IgD-negative memory B cell (primary cell): ENCODE measurements at regions not wholly inside any gene's neighbourhood (a gene's known extent, or its start where the extent isn't known, plus 50 kb on each side); places are given as distances from the start of the nearest gene placed in this dataset.
"Not testable (repeated sequence)": the region's sequence is repeated elsewhere in the genome, so short reads cannot be mapped to it uniquely, and the experiment has no call there.

Experiments used
- H3K27ac Mint-ChIP-seq, 3 donors: one replicate each; pipeline ENCODE4 v1.8.0; 2020 to 2022; ENCODE audit warnings: mild to moderate bottlenecking in 3 of 3, mixed read lengths in 3 of 3, moderate library complexity in 1 of 3
- H3K27me3 Mint-ChIP-seq: one replicate; pipeline ENCODE4 v1.8.0; 2021; ENCODE audit warnings: mixed read lengths
- H3K36me3 Mint-ChIP-seq: one replicate; pipeline ENCODE4 v1.8.0; 2020; ENCODE audit warnings: mild to moderate bottlenecking, mixed read lengths
- H3K4me1 Mint-ChIP-seq, 3 donors: one replicate each; pipeline ENCODE4 v1.8.0; 2020 to 2022; ENCODE audit warnings: mixed read lengths in 3 of 3, mild to moderate bottlenecking in 1 of 3
- H3K4me3 Mint-ChIP-seq, 4 donors: one replicate each; pipeline ENCODE4 v1.8.0; 2020 to 2022; ENCODE audit warnings: mild to moderate bottlenecking in 4 of 4, mixed read lengths in 4 of 4, moderate library complexity in 3 of 4
- H3K9me3 Mint-ChIP-seq, 3 donors: one replicate each; pipeline ENCODE4 v1.8.0; 2020 to 2021; ENCODE audit warnings: mixed read lengths in 3 of 3, mild to moderate bottlenecking in 1 of 3

- Mint-ChIP-seq H3K9me3 (peaks cover 0 to 13% (median 0%) of the 10 kb centered on the region in 3 donors), H3K27ac (no peak overlapping the region), H3K27me3 (no peaks in the 10 kb centered on the region), H3K36me3 (no peaks in the 10 kb centered on the region), H3K4me3 (no peak overlapping the region), H3K4me1 (no peaks in the 10 kb centered on the region)
Observed at GRCh38 chr14:82999802-83000201, 1466.1 kb upstream of the SEL1L start.

GRCh38 chr14:83004456-83005006 lies 1470.9 kb upstream of the SEL1L start:
- no peak overlapping the region for H3K4me3 Mint-ChIP-seq
- no peaks in the 10 kb centered on the region for H3K4me1 Mint-ChIP-seq
- no peak overlapping the region for H3K27ac Mint-ChIP-seq
- no peaks in the 10 kb centered on the region for H3K27me3 Mint-ChIP-seq
- no peaks in the 10 kb centered on the region for H3K36me3 Mint-ChIP-seq
- peaks cover 4 to 21% (median 10%) of the 10 kb centered on the region in 3 donors for H3K9me3 Mint-ChIP-seq

GRCh38 chr14:83006121-83006670 lies 1472.5 kb upstream of the SEL1L start:
- Mint-ChIP-seq H3K9me3 (peaks cover 4 to 21% (median 10%) of the 10 kb centered on the region in 3 donors), H3K27ac (no peak overlapping the region), H3K4me1 (no peaks in the 10 kb centered on the region), H3K4me3 (no peak overlapping the region), H3K27me3 (no peaks in the 10 kb centered on the region), H3K36me3 (no peaks in the 10 kb centered on the region)

GRCh38 chr14:83007052-83007451 lies 1473.4 kb upstream of the SEL1L start:
- H3K4me3 Mint-ChIP-seq, H3K27ac Mint-ChIP-seq, H3K27me3 Mint-ChIP-seq, H3K36me3 Mint-ChIP-seq, H3K4me1 Mint-ChIP-seq: not testable (repeated sequence)
- peaks cover 4 to 24% (median 13%) of the 10 kb centered on the region in 3 donors for H3K9me3 Mint-ChIP-seq

- Mint-ChIP-seq H3K27me3 (no peaks in the 10 kb centered on the region), H3K36me3 (no peaks in the 10 kb centered on the region), H3K9me3 (peaks cover 6 to 24% (median 13%) of the 10 kb centered on the region in 3 donors), H3K4me3 (no peak overlapping the region), H3K4me1 (no peaks in the 10 kb centered on the region), H3K27ac (no peak overlapping the region)
Observed at GRCh38 chr14:83007641-83008225, 1474.1 kb upstream of the SEL1L start.

GRCh38 chr14:83017296-83017695 lies 1483.6 kb upstream of the SEL1L start:
- Mint-ChIP-seq H3K27ac (no peak overlapping the region), H3K9me3 (peaks cover 5 to 20% (median 6%) of the 10 kb centered on the region in 3 donors), H3K4me1 (no peaks in the 10 kb centered on the region), H3K27me3 (no peaks in the 10 kb centered on the region), H3K36me3 (no peaks in the 10 kb centered on the region), H3K4me3 (no peak overlapping the region)

GRCh38 chr14:83019744-83020414 lies 1486.2 kb upstream of the SEL1L start:
- peaks cover 0 to 20% (median 0%) of the 10 kb centered on the region in 3 donors for H3K9me3 Mint-ChIP-seq
- no peak overlapping the region for H3K27ac Mint-ChIP-seq
- H3K36me3 Mint-ChIP-seq = no peaks in the 10 kb centered on the region
- no peaks in the 10 kb centered on the region for H3K4me1 Mint-ChIP-seq
- no peak overlapping the region for H3K4me3 Mint-ChIP-seq
- no peaks in the 10 kb centered on the region for H3K27me3 Mint-ChIP-seq

- no peak overlapping the region for H3K4me3 Mint-ChIP-seq
- no peaks in the 10 kb centered on the region for H3K4me1 Mint-ChIP-seq
- H3K9me3 Mint-ChIP-seq = peaks cover 0 to 26% (median 4%) of the 10 kb centered on the region in 3 donors
- H3K27me3 Mint-ChIP-seq = no peaks in the 10 kb centered on the region
- H3K36me3 Mint-ChIP-seq = no peaks in the 10 kb centered on the region
- H3K27ac Mint-ChIP-seq = no peak overlapping the region
Observed at GRCh38 chr14:83021323-83021722, 1487.7 kb upstream of the SEL1L start.

GRCh38 chr14:83023369-83023768 lies 1489.7 kb upstream of the SEL1L start:
- Mint-ChIP-seq H3K4me3 (no peak overlapping the region), H3K4me1 (no peaks in the 10 kb centered on the region), H3K27ac (no peak overlapping the region)

GRCh38 chr14:83041224-83041623 lies 1507.6 kb upstream of the SEL1L start:
- H3K27me3 Mint-ChIP-seq = no peaks in the 10 kb centered on the region
- no peak overlapping the region for H3K27ac Mint-ChIP-seq
- peaks cover 2 to 9% (median 5%) of the 10 kb centered on the region in 3 donors for H3K9me3 Mint-ChIP-seq
- no peak overlapping the region for H3K4me3 Mint-ChIP-seq
- no peaks in the 10 kb centered on the region for H3K36me3 Mint-ChIP-seq
- H3K4me1 Mint-ChIP-seq = no peaks in the 10 kb centered on the region

More at GRCh38 chr14:83023369-83023768, 1489.7 kb upstream of the SEL1L start:
- Mint-ChIP-seq H3K36me3 (no peaks in the 10 kb centered on the region), H3K9me3 (peaks cover 0 to 21% (median 4%) of the 10 kb centered on the region in 3 donors), H3K27me3 (no peaks in the 10 kb centered on the region)

- Mint-ChIP-seq H3K36me3 (no peaks in the 10 kb centered on the region), H3K9me3 (peaks cover 2 to 5% (median 4%) of the 10 kb centered on the region in 3 donors), H3K4me1 (no peaks in the 10 kb centered on the region), H3K4me3 (no peak overlapping the region), H3K27me3 (no peaks in the 10 kb centered on the region), H3K27ac (no peak overlapping the region)
Observed at GRCh38 chr14:83042858-83043257, 1509.2 kb upstream of the SEL1L start.

GRCh38 chr14:83044001-83044400 lies 1510.3 kb upstream of the SEL1L start:
- no peaks in the 10 kb centered on the region for H3K4me1 Mint-ChIP-seq
- no peak overlapping the region for H3K27ac Mint-ChIP-seq
- no peaks in the 10 kb centered on the region for H3K27me3 Mint-ChIP-seq
- peaks cover 2 to 5% (median 4%) of the 10 kb centered on the region in 3 donors for H3K9me3 Mint-ChIP-seq
- no peaks in the 10 kb centered on the region for H3K36me3 Mint-ChIP-seq
- H3K4me3 Mint-ChIP-seq = no peak overlapping the region

- Mint-ChIP-seq H3K4me3 (no peak overlapping the region), H3K27ac (no peak overlapping the region), H3K36me3 (no peaks in the 10 kb centered on the region), H3K9me3 (peaks cover 3 to 5% (median 5%) of the 10 kb centered on the region in 3 donors), H3K27me3 (no peaks in the 10 kb centered on the region), H3K4me1 (no peaks in the 10 kb centered on the region)
Observed at GRCh38 chr14:83047059-83047830, 1513.6 kb upstream of the SEL1L start.

GRCh38 chr14:83053022-83053710 lies 1519.5 kb upstream of the SEL1L start:
- H3K4me3 Mint-ChIP-seq = no peak overlapping the region
- no peaks in the 10 kb centered on the region for H3K4me1 Mint-ChIP-seq
- no peaks in the 10 kb centered on the region for H3K36me3 Mint-ChIP-seq
- no peak overlapping the region for H3K27ac Mint-ChIP-seq
- no peaks in the 10 kb centered on the region for H3K27me3 Mint-ChIP-seq
- peaks cover 0 to 5% (median 3%) of the 10 kb centered on the region in 3 donors for H3K9me3 Mint-ChIP-seq
